SH-SY5Y (cell line): ENCODE measurements at regions not wholly inside any gene's neighbourhood (a gene's known extent, or its start where the extent isn't known, plus 50 kb on each side); places are given as distances from the start of the nearest gene placed in this dataset.

Experiments
- GATA2 ChIP-seq: IDR thresholded peaks from 2 replicates; pipeline ENCODE4 v1.6.1; 2011; ENCODE audit warnings: mild to moderate bottlenecking, low read depth, low read length
- GATA3 ChIP-seq: IDR thresholded peaks from 2 replicates; pipeline ENCODE4 v1.6.1; 2011; ENCODE audit warnings: low read depth, mild to moderate bottlenecking, low read length, moderate library complexity

DNA sequence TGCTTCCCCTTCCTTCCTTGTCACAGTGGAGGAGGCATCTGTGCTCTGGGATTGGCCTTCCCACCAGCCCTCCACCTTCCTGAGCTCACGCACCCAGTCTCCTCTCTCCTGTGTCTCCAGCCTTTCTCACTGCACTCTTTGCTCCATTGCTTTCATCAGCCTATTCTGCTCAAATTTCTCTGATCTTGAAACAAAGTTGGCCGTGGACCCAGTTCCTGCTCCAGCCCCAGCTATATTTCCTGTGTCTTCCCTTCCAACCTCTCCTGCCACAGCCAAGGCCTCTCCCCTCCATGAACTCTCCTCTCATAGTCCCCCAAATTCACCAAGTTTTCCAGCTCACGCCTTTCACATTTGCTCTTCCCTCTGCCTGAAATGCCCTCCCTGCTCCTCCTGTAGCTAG is 226.6 kb upstream of the AGAP1 start:
- no peak for TF ChIP-seq GATA3
- TF ChIP-seq GATA2, result no peak
